ENCODE measurements at regions not wholly inside any gene's neighbourhood (a gene's known extent, or its start where the extent isn't known, plus 50 kb on each side); places are given as distances from the start of the nearest gene placed in this dataset.

DNA sequence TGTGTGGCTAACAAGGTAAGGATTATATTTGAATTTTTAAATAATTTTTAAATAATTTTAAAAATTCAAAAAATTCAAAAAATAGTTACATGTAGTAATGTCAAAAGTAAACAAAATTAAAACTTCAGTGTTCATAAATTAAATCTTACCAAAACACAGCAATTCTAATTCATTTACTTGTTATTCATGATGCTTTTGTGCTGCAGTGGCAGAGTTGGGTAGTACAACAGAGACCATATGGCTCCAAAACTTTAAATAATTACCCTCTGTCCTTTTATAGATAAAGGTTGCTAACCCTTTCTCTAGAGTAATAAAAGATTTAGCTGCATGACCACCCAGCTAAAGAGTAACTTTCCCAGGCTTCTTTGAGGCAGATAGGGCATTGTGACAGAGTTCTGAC is 1355.6 kb downstream of the FSTL5 start:
- FAIRE-seq, result no peak
- CTCF ChIA-PET, result no interaction called here
- H3K27ac ChIP-seq, result no peak overlapping the region
- POLR2A ChIA-PET, result no interaction called here
- no peaks in the 10 kb centered on the region for H3K4me1 ChIP-seq
- no peak overlapping the region for H3K4me2 ChIP-seq
- no peak for TF ChIP-seq SMC3 (IDR thresholded peaks at IDR 0.05)
- no peak for TF ChIP-seq MAFK (IDR thresholded peaks at IDR 0.05; ENCODE audit: partially characterized antibody)
- ATAC-seq, result no peak
- H3K4me3 ChIP-seq, result no peak overlapping the region
- H3K9me3 ChIP-seq, result no peaks in the 10 kb centered on the region
- DNase-seq (ENCODE audit: low read depth in 1 of 2, low spot score in 1 of 2), result no peak

DNA sequence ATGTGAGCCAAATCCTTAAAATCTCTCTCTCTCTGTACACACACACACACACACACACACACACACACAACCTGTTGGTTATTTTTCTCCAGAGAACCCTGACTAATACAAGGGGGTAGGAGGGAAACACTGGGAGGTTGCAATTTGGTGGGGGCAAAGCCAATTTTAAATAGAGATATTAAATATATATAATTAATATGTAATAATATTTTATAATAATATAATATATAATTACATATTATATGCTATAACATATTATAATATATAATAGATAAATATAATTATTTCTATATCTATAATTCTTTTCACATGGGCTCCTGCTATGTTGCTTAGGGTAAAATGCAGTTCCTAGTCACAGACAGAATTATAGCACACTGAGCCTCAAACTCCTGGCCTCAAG is 1354.2 kb downstream of the FSTL5 start:
- Histone ChIP-seq H3K9me3 (no peaks in the 10 kb centered on the region), H3K27ac (no peak overlapping the region), H3K4me2 (no peak overlapping the region), H3K4me1 (no peaks in the 10 kb centered on the region), H3K4me3 (no peak overlapping the region)
- DNase-seq (ENCODE audit: low read depth in 1 of 2, low spot score in 1 of 2), result no peak
- CTCF ChIA-PET, result no interaction called here
- no peak for TF ChIP-seq NFE2L2 (conservative IDR thresholded peaks at IDR 0.05; ENCODE audit: low read length)
- no peak for TF ChIP-seq NR3C1 (IDR thresholded peaks at IDR 0.05)
- no peak for TF ChIP-seq TFCP2L1 (CRISPR knock-in tag; IDR thresholded peaks at IDR 0.05)
- TF ChIP-seq, protein P1, sequence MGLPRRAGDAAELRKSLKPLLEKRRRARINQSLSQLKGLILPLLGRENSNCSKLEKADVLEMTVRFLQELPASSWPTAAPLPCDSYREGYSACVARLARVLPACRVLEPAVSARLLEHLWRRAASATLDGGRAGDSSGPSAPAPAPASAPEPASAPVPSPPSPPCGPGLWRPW (IDR thresholded peaks at IDR 0.05), result no peak
- no peak for TF ChIP-seq HOXB5 (CRISPR knock-in tag; IDR thresholded peaks at IDR 0.05)
- TF ChIP-seq, protein P2, sequence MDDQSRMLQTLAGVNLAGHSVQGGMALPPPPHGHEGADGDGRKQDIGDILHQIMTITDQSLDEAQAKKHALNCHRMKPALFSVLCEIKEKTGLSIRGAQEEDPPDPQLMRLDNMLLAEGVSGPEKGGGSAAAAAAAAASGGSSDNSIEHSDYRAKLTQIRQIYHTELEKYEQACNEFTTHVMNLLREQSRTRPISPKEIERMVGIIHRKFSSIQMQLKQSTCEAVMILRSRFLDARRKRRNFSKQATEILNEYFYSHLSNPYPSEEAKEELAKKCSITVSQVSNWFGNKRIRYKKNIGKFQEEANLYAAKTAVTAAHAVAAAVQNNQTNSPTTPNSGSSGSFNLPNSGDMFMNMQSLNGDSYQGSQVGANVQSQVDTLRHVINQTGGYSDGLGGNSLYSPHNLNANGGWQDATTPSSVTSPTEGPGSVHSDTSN (IDR thresholded peaks at IDR 0.05), result no peak
- no peak for ATAC-seq
- POLR2A ChIA-PET, result no interaction called here
- no peak for FAIRE-seq

DNA sequence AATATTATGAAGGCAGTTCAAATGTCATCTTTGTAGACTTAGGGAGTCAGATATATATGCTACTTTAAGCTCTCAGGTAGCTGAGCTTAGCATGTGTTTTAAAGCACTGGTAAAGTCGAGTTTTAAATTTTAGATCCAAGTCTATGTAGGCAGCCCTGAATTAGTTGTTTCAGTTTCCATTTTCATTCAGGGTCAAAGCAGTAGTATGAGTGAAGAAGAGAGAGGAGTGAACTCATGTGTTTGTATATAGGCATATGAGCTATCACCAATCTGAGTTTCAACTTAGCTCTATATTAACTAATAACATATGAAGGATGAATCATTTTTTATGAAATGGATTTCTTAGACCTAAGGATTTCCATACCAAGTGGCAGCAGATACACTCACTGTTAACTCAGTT is 1353.4 kb downstream of the FSTL5 start:
- ATAC-seq (no peak), FAIRE-seq (no peak), DNase-seq (ENCODE audit: low read depth in 1 of 2, low spot score in 1 of 2) (no peak)
- WGBS (ENCODE audit: missing lambda C conversion rate), result 17% methylated on average over 1 of the region's 1 CpG
- no peaks in the 10 kb centered on the region for H3K4me1 ChIP-seq
- H3K27ac ChIP-seq, result no peak overlapping the region
- no peaks in the 10 kb centered on the region for H3K9me3 ChIP-seq
- POLR2A ChIA-PET, result no interaction called here
- H3K4me2 ChIP-seq, result no peak overlapping the region
- CTCF ChIA-PET, result no interaction called here
- no peak overlapping the region for H3K4me3 ChIP-seq
- no peak for TF ChIP-seq BHLHE40 (IDR thresholded peaks at IDR 0.05; ENCODE audit: low read depth, low read length)

DNA sequence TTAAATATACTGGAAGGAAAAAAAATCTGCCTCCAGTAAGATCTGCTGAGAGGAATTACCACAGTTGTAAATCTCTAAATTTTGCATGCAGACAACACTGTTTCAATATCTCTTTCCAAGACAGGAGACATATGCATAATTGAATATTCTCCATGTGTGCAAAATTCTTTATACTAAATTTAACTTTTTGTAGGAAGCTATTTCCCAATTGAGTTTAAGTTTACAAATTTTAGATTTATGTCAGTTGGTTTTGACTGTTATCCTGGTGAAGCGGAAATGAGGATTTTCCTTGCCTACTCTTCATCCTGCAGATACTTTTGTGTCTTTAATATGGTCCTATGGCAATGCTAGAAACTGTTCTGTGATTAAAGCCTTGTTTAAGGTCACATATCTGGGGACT is 1352.9 kb downstream of the FSTL5 start:
- Histone ChIP-seq H3K9me3 (no peaks in the 10 kb centered on the region), H3K27ac (no peak overlapping the region), H3K4me3 (no peak overlapping the region), H3K4me2 (no peak overlapping the region), H3K4me1 (no peaks in the 10 kb centered on the region)
- WGBS (ENCODE audit: missing lambda C conversion rate), result 79% methylated on average over 1 of the region's 1 CpG
- CTCF ChIA-PET, result no interaction called here
- DNase-seq (ENCODE audit: low read depth in 1 of 2, low spot score in 1 of 2), result no peak
- TF ChIP-seq, protein P3, sequence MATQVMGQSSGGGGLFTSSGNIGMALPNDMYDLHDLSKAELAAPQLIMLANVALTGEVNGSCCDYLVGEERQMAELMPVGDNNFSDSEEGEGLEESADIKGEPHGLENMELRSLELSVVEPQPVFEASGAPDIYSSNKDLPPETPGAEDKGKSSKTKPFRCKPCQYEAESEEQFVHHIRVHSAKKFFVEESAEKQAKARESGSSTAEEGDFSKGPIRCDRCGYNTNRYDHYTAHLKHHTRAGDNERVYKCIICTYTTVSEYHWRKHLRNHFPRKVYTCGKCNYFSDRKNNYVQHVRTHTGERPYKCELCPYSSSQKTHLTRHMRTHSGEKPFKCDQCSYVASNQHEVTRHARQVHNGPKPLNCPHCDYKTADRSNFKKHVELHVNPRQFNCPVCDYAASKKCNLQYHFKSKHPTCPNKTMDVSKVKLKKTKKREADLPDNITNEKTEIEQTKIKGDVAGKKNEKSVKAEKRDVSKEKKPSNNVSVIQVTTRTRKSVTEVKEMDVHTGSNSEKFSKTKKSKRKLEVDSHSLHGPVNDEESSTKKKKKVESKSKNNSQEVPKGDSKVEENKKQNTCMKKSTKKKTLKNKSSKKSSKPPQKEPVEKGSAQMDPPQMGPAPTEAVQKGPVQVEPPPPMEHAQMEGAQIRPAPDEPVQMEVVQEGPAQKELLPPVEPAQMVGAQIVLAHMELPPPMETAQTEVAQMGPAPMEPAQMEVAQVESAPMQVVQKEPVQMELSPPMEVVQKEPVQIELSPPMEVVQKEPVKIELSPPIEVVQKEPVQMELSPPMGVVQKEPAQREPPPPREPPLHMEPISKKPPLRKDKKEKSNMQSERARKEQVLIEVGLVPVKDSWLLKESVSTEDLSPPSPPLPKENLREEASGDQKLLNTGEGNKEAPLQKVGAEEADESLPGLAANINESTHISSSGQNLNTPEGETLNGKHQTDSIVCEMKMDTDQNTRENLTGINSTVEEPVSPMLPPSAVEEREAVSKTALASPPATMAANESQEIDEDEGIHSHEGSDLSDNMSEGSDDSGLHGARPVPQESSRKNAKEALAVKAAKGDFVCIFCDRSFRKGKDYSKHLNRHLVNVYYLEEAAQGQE (IDR thresholded peaks at IDR 0.05), result no peak
- no peak for TF ChIP-seq JUN (IDR thresholded peaks at IDR 0.05)
- no peak for TF ChIP-seq HDAC2 (IDR thresholded peaks at IDR 0.05)
- TF ChIP-seq EP300 (IDR thresholded peaks at IDR 0.05), result no peak
- TF ChIP-seq CHD2 (IDR thresholded peaks at IDR 0.05; ENCODE audit: low read length, partially characterized antibody), result no peak
- no peak for TF ChIP-seq PHF8 (IDR thresholded peaks at IDR 0.05; ENCODE audit: borderline replicate concordance, low read depth)
- TF ChIP-seq SMC3 (IDR thresholded peaks at IDR 0.05), result no peak
- no peak for FAIRE-seq
- no peak for ATAC-seq
- POLR2A ChIA-PET, result no interaction called here

DNA sequence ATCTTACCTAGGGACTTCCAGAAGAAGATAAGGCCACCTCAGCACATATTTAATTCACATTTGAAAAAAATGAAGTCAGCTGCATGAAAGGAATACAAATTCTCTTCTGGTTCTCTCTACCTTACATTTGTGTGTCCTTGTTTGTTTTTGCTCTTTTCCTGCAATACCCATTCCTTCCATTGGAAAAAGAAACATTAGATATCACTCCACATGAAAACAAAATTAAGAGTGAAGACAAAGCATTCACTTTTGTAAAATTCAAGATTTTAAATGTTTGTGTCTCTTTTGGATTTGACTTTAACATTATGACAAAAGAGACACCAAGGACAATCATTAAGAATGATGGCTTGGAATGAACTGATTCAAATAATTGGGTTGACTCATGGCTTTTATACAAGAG is 1351.8 kb downstream of the FSTL5 start:
- no peak overlapping the region for H3K4me3 ChIP-seq
- H3K4me1 ChIP-seq, result no peaks in the 10 kb centered on the region
- no peak overlapping the region for H3K27ac ChIP-seq
- DNase-seq (ENCODE audit: low read depth in 1 of 2, low spot score in 1 of 2) (no peak), FAIRE-seq (no peak), ATAC-seq (no peak)
- no peaks in the 10 kb centered on the region for H3K9me3 ChIP-seq
- no peak overlapping the region for H3K4me2 ChIP-seq
- ChIA-PET CTCF (no interaction called here), POLR2A (no interaction called here)
- TF ChIP-seq, protein P4, sequence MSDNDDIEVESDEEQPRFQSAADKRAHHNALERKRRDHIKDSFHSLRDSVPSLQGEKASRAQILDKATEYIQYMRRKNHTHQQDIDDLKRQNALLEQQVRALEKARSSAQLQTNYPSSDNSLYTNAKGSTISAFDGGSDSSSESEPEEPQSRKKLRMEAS (IDR thresholded peaks at IDR 0.05), result no peak
